Panc1 (cell line): ENCODE measurements at regions not wholly inside any gene's neighbourhood (a gene's known extent, or its start where the extent isn't known, plus 50 kb on each side); places are given as distances from the start of the nearest gene placed in this dataset.

Experiments used
- ATAC-seq: fragments of 200-7000 bp; cut with Tn5 transposase; 2 replicates; pipeline ENCODE4 v1.9.1; 2020; ENCODE audit warnings: mild to moderate bottlenecking, moderate library complexity
- BruUV-seq: library from RNA; stranded (reverse); fragments of 400-500 nt; replicated peaks from 2 replicates; lab custom pipeline; 2021; lab: Mats Ljungman, UMichigan
- CTCF ChIA-PET: fragments of 300-600 bp; sonication (Branson Sonifier 250); formaldehyde crosslinking; loops from one replicate; lab custom pipeline; 2022; ENCODE audit warnings: antibody characterized with exemption; lab: Charles Lee
- POLR2A ChIA-PET: fragments of 300-600 bp; sonication (Branson Sonifier 250); formaldehyde crosslinking; loops from one replicate; lab custom pipeline; 2022; ENCODE audit warnings: antibody characterized with exemption; lab: Charles Lee
- DNase-seq: peaks from one replicate; pipeline ENCODE4 v3.0.0-alpha.2; 2010; ENCODE audit warnings: low read depth, low spot score
- H3K27ac ChIP-seq: 2 replicates; pipeline ENCODE4 v1.5.1; 2011; ENCODE audit warnings: mild to moderate bottlenecking, low read length, inconsistent platforms
- H3K27me3 ChIP-seq: fragments of 200-500 bp; sonication (Bioruptor generic); 2 replicates; pipeline ENCODE4 v1.6.0; 2014; ENCODE audit warnings: low read length, inconsistent platforms; ENCODE audit not compliant: control insufficient read depth, insufficient read depth
- H3K36me3 ChIP-seq: fragments of 200-500 bp; sonication (Bioruptor generic); 2 replicates; pipeline ENCODE4 v1.5.1; 2014; ENCODE audit warnings: inconsistent platforms, mild to moderate bottlenecking, low read length, moderate library complexity; ENCODE audit not compliant: control insufficient read depth, insufficient read depth
- H3K4me1 ChIP-seq: 2 replicates; pipeline ENCODE4 v1.5.1; 2011; ENCODE audit warnings: inconsistent platforms, mild to moderate bottlenecking, low read length, moderate library complexity; ENCODE audit not compliant: control insufficient read depth, insufficient read depth
- H3K4me3 ChIP-seq, 2 experiments: 2 replicates each; pipeline ENCODE4 v1.5.1; 2011 to 2012; ENCODE audit warnings: low read depth in 2 of 2, low read length in 2 of 2, mild to moderate bottlenecking in 2 of 2, inconsistent platforms in 1 of 2, moderate library complexity in 1 of 2
- H3K9me3 ChIP-seq: fragments of 200-500 bp; sonication (Bioruptor generic); 2 replicates; pipeline ENCODE4 v1.5.1; 2014; ENCODE audit warnings: low read depth, mild to moderate bottlenecking, inconsistent platforms, low read length, moderate library complexity; ENCODE audit not compliant: control insufficient read depth, insufficient read depth
- CTCF ChIP-seq: fragments of 450-650 bp; IDR thresholded peaks from 2 replicates; pipeline ENCODE4 v1.5.1; 2017; ENCODE audit warnings: mild to moderate bottlenecking
- POLR2AphosphoS5 ChIP-seq: IDR thresholded peaks from 2 replicates; pipeline ENCODE4 v1.6.1; 2012; ENCODE audit warnings: mild to moderate bottlenecking, low read depth, low read length, moderate library complexity
- REST ChIP-seq, 2 experiments: IDR thresholded peaks; 2 replicates each; pipeline ENCODE4 v1.6.1; 2011 to 2012; ENCODE audit warnings: low read depth in 2 of 2, control low read depth in 1 of 2, low read length in 1 of 2, mild to moderate bottlenecking in 1 of 2, moderate library complexity in 1 of 2; ENCODE audit not compliant: insufficient read depth in 1 of 2
- SIN3A ChIP-seq: IDR thresholded peaks from 2 replicates; pipeline ENCODE4 v1.6.1; 2012; ENCODE audit warnings: low read depth, mild to moderate bottlenecking, low read length, moderate library complexity, borderline replicate concordance; ENCODE audit not compliant: insufficient read depth
- TCF7L2 ChIP-seq: IDR thresholded peaks from 2 replicates; pipeline ENCODE4 v1.6.1; 2011; ENCODE audit warnings: mild to moderate bottlenecking, low read depth, low read length, inconsistent platforms
- in situ Hi-C: cut with HindIII; loops from 2 replicates; pipeline ENCODE4 v1.10.0; 2016; ENCODE audit warnings: low sequenced_read_pairs, low pct_unique_long_range_greater_than_20kb
- intact Hi-C: fragments of 100-400 bp; cut with micrococcal nuclease; formaldehyde crosslinking; loops from one replicate; pipeline ENCODE4 v1.10.0; 2022; ENCODE audit not compliant: unreplicated experiment

- in situ Hi-C loops, result no loop called here
These were observed 54.1 kb upstream of the PTPRT start for GRCh38 chr20:43243672-43244269.

GRCh38 chr20:43241057-43241702 lies 51.5 kb upstream of the PTPRT start:
- ChIA-PET CTCF (no interaction called here), POLR2A (no interaction called here)
- Histone ChIP-seq H3K36me3 (no peaks in the 10 kb centered on the region), H3K4me3 (no peak overlapping the region), H3K4me1 (no peaks in the 10 kb centered on the region), H3K9me3 (no peaks in the 10 kb centered on the region), H3K27me3 (peaks cover 3% of the 10 kb centered on the region; the same call in 1 of the 2 replicates), H3K27ac (no peak overlapping the region)
- DNase-seq (no peak), ATAC-seq (no peak)
- intact Hi-C loops (no loop called here), in situ Hi-C loops (no loop called here)
- TF ChIP-seq SIN3A (no peak), TCF7L2 (no peak), POLR2AphosphoS5 (no peak), REST (IDR thresholded peaks at IDR 0.05; ENCODE audit: insufficient read depth in 1 of 2, low read depth in 2 of 2, low read length in 1 of 2) (no peak), CTCF (no peak)
- BruUV-seq, result no TSS peak

More at GRCh38 chr20:43243672-43244269, 54.1 kb upstream of the PTPRT start:
- no peak overlapping the region for H3K27ac ChIP-seq
- peak; percentile 84 for ATAC-seq
- TF ChIP-seq SIN3A (no peak), CTCF (peak; percentile 66)
- no peaks in the 10 kb centered on the region for H3K4me1 ChIP-seq
- ChIA-PET CTCF (no interaction called here), POLR2A (no interaction called here)
- no TSS peak for BruUV-seq
- no peak overlapping the region for H3K4me3 ChIP-seq
- H3K9me3 ChIP-seq, result no peaks in the 10 kb centered on the region
- no peaks in the 10 kb centered on the region for H3K36me3 ChIP-seq
- H3K27me3 ChIP-seq, result peaks cover 3% of the 10 kb centered on the region; the same call in 1 of the 2 replicates
- DNase-seq, result no peak
- intact Hi-C loops, result no loop called here
